B cell (primary cell): ENCODE measurements at regions not wholly inside any gene's neighbourhood (a gene's known extent, or its start where the extent isn't known, plus 50 kb on each side); places are given as distances from the start of the nearest gene placed in this dataset.

Experiments used
- ATAC-seq: fragments of 200-7000 bp; cut with Tn5 transposase; one replicate; pipeline ENCODE4 v1.10.0; 2021; ENCODE audit warnings: low read depth, mild to moderate bottlenecking, moderate number of reproducible peaks, moderate library complexity
- CTCF ChIA-PET: fragments of 350-600 bp; sonication (Branson Sonifier 250); formaldehyde crosslinking; loops from one replicate; lab custom pipeline; 2021; ENCODE audit warnings: antibody characterized with exemption, inconsistent platforms; lab: Charles Lee
- POLR2A ChIA-PET: fragments of 350-600 bp; sonication (Branson Sonifier 250); formaldehyde crosslinking; loops from one replicate; lab custom pipeline; 2021; ENCODE audit warnings: antibody characterized with exemption; lab: Charles Lee
- DNase-seq: peaks from one replicate; pipeline ENCODE4 v3.0.0; 2013
- H2AFZ ChIP-seq: 2 replicates; pipeline ENCODE4 v1.6.1; 2012; ENCODE audit warnings: mild to moderate bottlenecking, low read depth, low read length; ENCODE audit not compliant: insufficient read depth, poor library complexity, severe bottlenecking
- H3K27ac ChIP-seq, 2 donors: 1 replicate in 1 of 2; 2 replicates in 1 of 2; pipeline ENCODE4 v1.5.1; 2012 to 2013; ENCODE audit warnings: low read length in 2 of 2, mild to moderate bottlenecking in 2 of 2, moderate library complexity in 1 of 2
- H3K27me3 ChIP-seq, 4 experiments: fragments of 200-600 bp in 1 of 4; sonication (generic) in 1 of 4; replicated peaks in 1 of 4; 1 replicate in 2 of 4; 2 replicates in 2 of 4; pipeline versions ENCODE4 v1.6.1 to v1.7.0; 2013 to 2016; ENCODE audit warnings: low read length in 3 of 4, mild to moderate bottlenecking in 2 of 4, mixed read lengths in 1 of 4, moderate library complexity in 1 of 4; ENCODE audit not compliant: insufficient read depth in 4 of 4, control insufficient read depth in 3 of 4; ENCODE audit errors: control extremely low read depth in 1 of 4
- H3K36me3 ChIP-seq, 2 experiments: replicated peaks in 1 of 2; 1 replicate in 1 of 2; 2 replicates in 1 of 2; pipeline versions ENCODE4 v1.6.1 to v1.7.1; 2013; ENCODE audit warnings: low read length in 1 of 2; ENCODE audit not compliant: insufficient read depth in 2 of 2, control insufficient read depth in 1 of 2; ENCODE audit errors: control extremely low read depth in 1 of 2, extremely low read depth in 1 of 2
- H3K4me1 ChIP-seq, 2 donors: fragments of 200-600 bp in 1 of 2; sonication (generic) in 1 of 2; 1 replicate in 1 of 2; 2 replicates in 1 of 2; pipeline versions ENCODE4 v1.5.1 to v1.6.1; 2013 to 2017; ENCODE audit warnings: low read length in 2 of 2; ENCODE audit not compliant: control insufficient read depth in 2 of 2, insufficient read depth in 2 of 2
- H3K4me2 ChIP-seq: replicated peaks from 2 replicates; pipeline ENCODE3; 2012; ENCODE audit warnings: mild to moderate bottlenecking, low read depth, low read length; ENCODE audit not compliant: poor library complexity, severe bottlenecking
- H3K4me3 ChIP-seq, 5 experiments: fragments of 200-600 bp in 1 of 5; sonication (generic) in 1 of 5; 1 replicate in 3 of 5; 2 replicates in 2 of 5; pipeline versions ENCODE4 v1.5.1 to v1.7.0; 2011 to 2016; ENCODE audit warnings: low read length in 4 of 5, mild to moderate bottlenecking in 4 of 5, low read depth in 2 of 5, control low read depth in 1 of 5, moderate library complexity in 1 of 5; ENCODE audit not compliant: insufficient read depth in 1 of 5; ENCODE audit errors: control extremely low read depth in 1 of 5, extremely low read depth in 1 of 5
- H3K79me2 ChIP-seq: fragments of 200-600 bp; sonication (generic); one replicate; pipeline ENCODE4 v1.6.0; 2016; ENCODE audit warnings: low read length; ENCODE audit not compliant: control insufficient read depth, insufficient read depth
- H3K9ac ChIP-seq: fragments of 200-600 bp; sonication (generic); 2 replicates; pipeline ENCODE4 v1.6.1; 2017; ENCODE audit warnings: mild to moderate bottlenecking, low read length, moderate library complexity
- H3K9me3 ChIP-seq, 3 donors: one replicate each; pipeline versions ENCODE4 v1.6.1 to v1.7.1; 2013; ENCODE audit warnings: low read length in 2 of 3; ENCODE audit not compliant: control insufficient read depth in 2 of 3, insufficient read depth in 1 of 3; ENCODE audit errors: control extremely low read depth in 1 of 3
- H4K20me1 ChIP-seq: 2 replicates; pipeline ENCODE4 v1.6.0; 2012; ENCODE audit warnings: mild to moderate bottlenecking, low read length; ENCODE audit not compliant: insufficient read depth, control insufficient read depth, poor library complexity, severe bottlenecking
- H3K27ac Mint-ChIP-seq: one replicate; pipeline ENCODE4 v1.8.0; 2021; ENCODE audit warnings: mixed read lengths
- H3K27me3 Mint-ChIP-seq: one replicate; pipeline ENCODE4 v1.8.0; 2021; ENCODE audit warnings: mixed read lengths
- H3K4me1 Mint-ChIP-seq: one replicate; pipeline ENCODE4 v1.8.0; 2021; ENCODE audit warnings: mixed read lengths
- H3K4me3 Mint-ChIP-seq: one replicate; pipeline ENCODE4 v1.8.0; 2021; ENCODE audit warnings: mixed read lengths
- H3K9me3 Mint-ChIP-seq: one replicate; pipeline ENCODE4 v1.8.0; 2022; ENCODE audit warnings: mixed read lengths; ENCODE audit not compliant: insufficient read depth
- EZH2 ChIP-seq: IDR thresholded peaks from 2 replicates; pipeline ENCODE4 v1.6.1; 2012; ENCODE audit warnings: borderline replicate concordance, low read depth, mild to moderate bottlenecking, moderate library complexity, low read length; ENCODE audit not compliant: insufficient read depth, poor library complexity, severe bottlenecking
- WGBS: methylation state at CpG from one replicate; pipeline ENCODE4 v1.1.5; 2013; ENCODE audit warnings: missing lambda C conversion rate; ENCODE audit not compliant: insufficient coverage; 5-methylcytosine and 5-hydroxymethylcytosine counted together
- intact Hi-C: fragments of 100-400 bp; cut with micrococcal nuclease; formaldehyde crosslinking; loops from one replicate; pipeline ENCODE4 v1.10.0; 2022
- TF ChIP-seq, protein P1 (sequence below): fragments of 200-600 bp; IDR thresholded peaks from one replicate; pipeline ENCODE4 v1.8.0; 2022; ENCODE audit warnings: antibody characterized with exemption, mild to moderate bottlenecking

DNA sequence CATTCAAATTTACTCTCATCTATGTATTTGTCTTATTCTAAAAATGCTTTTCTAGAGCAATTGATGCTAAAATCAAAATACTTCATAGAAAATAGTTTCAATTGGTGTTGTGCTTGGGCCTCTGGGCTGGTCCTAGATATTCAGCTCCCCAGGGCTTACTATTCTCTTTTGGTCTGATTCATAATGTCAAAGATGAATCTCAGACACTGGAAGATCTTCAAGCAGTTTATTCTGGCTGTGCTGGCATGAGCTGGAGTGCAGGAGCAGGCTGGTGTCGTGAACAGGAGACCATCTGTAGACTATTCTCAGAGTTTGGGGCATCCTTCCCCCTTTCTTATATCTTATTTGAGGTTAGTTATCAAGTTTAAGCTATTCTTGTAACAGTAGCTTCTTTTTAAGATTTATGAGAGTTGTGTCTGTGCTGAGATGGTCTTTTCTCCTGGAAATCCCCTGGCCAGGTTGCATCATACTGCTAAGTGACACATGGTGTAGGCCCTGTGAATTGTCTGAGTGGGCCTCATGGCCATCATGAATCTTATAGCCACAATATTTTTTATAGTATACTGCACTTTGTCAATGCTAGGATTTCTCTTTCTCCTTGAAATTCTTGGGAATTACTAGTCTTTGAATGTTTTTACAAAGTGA is 1624.0 kb upstream of the IGFBP7 start:
- ATAC-seq: no peak
- Histone ChIP-seq H4K20me1 (no peaks in the 10 kb centered on the region), H3K9me3 (peaks cover 0 to 2% (median 0%) of the 10 kb centered on the region in 3 donors), H3K4me2 (no peak overlapping the region), H2AFZ (no peak overlapping the region), H3K36me3 (no peaks in the 10 kb centered on the region), H3K4me3 (no peak overlapping the region), H3K27me3 (no peaks in the 10 kb centered on the region), H3K27ac (no peak overlapping the region), H3K9ac (no peak overlapping the region), H3K4me1 (no peaks in the 10 kb centered on the region), H3K79me2 (no peaks in the 10 kb centered on the region)
- CTCF ChIA-PET: no interaction called here
- DNase-seq: no peak
- Mint-ChIP-seq H3K27ac (no peak overlapping the region), H3K4me1 (no peaks in the 10 kb centered on the region), H3K4me3 (no peak overlapping the region), H3K9me3 (peaks cover 5% of the 10 kb centered on the region), H3K27me3 (no peaks in the 10 kb centered on the region)
- intact Hi-C loops: no loop called here
- no CpG with 5 or more reads among the region's 1 CpG for WGBS
- no peak for TF ChIP-seq EZH2
- TF ChIP-seq, protein P1, sequence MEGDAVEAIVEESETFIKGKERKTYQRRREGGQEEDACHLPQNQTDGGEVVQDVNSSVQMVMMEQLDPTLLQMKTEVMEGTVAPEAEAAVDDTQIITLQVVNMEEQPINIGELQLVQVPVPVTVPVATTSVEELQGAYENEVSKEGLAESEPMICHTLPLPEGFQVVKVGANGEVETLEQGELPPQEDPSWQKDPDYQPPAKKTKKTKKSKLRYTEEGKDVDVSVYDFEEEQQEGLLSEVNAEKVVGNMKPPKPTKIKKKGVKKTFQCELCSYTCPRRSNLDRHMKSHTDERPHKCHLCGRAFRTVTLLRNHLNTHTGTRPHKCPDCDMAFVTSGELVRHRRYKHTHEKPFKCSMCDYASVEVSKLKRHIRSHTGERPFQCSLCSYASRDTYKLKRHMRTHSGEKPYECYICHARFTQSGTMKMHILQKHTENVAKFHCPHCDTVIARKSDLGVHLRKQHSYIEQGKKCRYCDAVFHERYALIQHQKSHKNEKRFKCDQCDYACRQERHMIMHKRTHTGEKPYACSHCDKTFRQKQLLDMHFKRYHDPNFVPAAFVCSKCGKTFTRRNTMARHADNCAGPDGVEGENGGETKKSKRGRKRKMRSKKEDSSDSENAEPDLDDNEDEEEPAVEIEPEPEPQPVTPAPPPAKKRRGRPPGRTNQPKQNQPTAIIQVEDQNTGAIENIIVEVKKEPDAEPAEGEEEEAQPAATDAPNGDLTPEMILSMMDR: no peak
- POLR2A ChIA-PET: no interaction called here

DNA sequence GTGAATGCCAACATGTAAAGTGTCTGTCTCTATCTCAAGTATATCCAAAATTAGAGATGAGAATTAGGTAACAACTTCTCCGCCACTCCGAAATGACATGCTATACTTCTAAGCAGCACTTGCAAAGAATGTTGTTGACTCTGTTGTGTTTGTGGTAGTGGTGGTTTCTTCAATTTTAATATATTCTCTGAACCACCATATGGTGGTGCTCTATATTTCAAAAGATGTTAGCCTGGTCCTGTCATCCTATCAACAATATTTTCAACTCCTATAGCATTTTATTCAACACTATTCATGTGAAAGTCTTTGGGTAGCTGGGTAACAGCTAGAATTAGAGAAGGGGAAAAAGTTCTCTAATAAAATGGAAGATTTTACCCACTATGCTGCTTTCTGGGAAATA is 1622.8 kb upstream of the IGFBP7 start:
- CTCF ChIA-PET: no interaction called here
- intact Hi-C loops: no loop called here
- no peak overlapping the region for H3K9ac ChIP-seq
- H3K27me3 ChIP-seq: no peaks in the 10 kb centered on the region
- ATAC-seq (no peak), DNase-seq (no peak)
- no peak overlapping the region for H3K4me3 ChIP-seq
- no peak for TF ChIP-seq EZH2
- TF ChIP-seq, protein P1: no peak
- no peak overlapping the region for H2AFZ ChIP-seq
- no peaks in the 10 kb centered on the region for H3K79me2 ChIP-seq
- H4K20me1 ChIP-seq: no peaks in the 10 kb centered on the region
- H3K27ac ChIP-seq: no peak overlapping the region
- H3K4me2 ChIP-seq: no peak overlapping the region
- H3K27ac Mint-ChIP-seq: no peak overlapping the region
- H3K4me3 Mint-ChIP-seq: no peak overlapping the region
- no CpG with 5 or more reads among the region's 2 CpGs for WGBS
- peaks cover 0 to 2% (median 0%) of the 10 kb centered on the region in 3 donors for H3K9me3 ChIP-seq
- no peaks in the 10 kb centered on the region for H3K9me3 Mint-ChIP-seq
- no peaks in the 10 kb centered on the region for H3K4me1 Mint-ChIP-seq
- no peaks in the 10 kb centered on the region for H3K36me3 ChIP-seq
- POLR2A ChIA-PET: no interaction called here
- no peaks in the 10 kb centered on the region for H3K27me3 Mint-ChIP-seq
- no peaks in the 10 kb centered on the region for H3K4me1 ChIP-seq
